IPS DF 4.7 (cell line): ENCODE measurements at regions not wholly inside any gene's neighbourhood (a gene's known extent, or its start where the extent isn't known, plus 50 kb on each side); places are given as distances from the start of the nearest gene placed in this dataset.
"Not testable (repeated sequence)": the region's sequence is repeated elsewhere in the genome, so short reads cannot be mapped to it uniquely, and the experiment has no call there.

Source experiments
- DNase-seq: peaks from one replicate; pipeline ENCODE4 v3.0.0-alpha.2; 2013; ENCODE audit warnings: low spot score; ENCODE audit errors: extremely low read depth

DNA sequence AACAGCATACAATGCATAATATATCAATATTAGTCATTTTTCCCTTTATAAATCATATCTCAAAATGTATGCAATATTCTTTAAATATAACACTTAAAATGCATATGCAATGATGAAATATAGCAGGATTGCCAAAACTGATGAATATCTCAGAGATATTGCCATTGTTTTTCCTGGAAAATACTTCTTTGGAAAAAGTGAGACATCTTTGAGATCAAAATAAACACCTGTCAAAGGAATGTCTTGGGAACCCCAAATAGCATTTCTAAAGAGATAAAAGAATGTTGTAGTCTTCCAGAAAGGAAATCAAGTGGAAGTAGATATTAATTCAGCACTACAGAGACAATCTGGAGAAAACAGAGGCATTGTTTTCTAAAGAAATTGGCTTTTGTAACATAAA is 457.8 kb upstream of the UBE2E2 start:
- no peak for DNase-seq

DNA sequence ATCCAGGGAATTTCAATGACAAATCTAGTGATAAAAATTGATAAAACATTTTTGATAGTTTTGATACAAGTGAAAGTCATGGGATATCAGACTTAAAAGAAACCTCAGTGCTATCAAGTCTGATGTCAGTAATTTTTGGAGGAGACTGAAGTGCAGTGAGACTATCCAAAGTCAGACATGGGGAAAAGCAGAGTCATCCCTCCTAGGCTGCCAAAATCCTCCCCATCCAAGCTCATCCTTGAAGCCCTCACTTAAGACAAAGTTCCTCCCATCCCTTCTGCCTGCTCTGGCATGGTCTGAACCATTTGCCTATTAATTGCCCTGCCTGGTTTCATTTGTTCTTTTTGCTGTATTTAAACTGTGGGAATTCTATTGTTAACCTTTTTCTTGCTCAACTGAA is 456.9 kb upstream of the UBE2E2 start:
- DNase-seq, result no peak

DNA sequence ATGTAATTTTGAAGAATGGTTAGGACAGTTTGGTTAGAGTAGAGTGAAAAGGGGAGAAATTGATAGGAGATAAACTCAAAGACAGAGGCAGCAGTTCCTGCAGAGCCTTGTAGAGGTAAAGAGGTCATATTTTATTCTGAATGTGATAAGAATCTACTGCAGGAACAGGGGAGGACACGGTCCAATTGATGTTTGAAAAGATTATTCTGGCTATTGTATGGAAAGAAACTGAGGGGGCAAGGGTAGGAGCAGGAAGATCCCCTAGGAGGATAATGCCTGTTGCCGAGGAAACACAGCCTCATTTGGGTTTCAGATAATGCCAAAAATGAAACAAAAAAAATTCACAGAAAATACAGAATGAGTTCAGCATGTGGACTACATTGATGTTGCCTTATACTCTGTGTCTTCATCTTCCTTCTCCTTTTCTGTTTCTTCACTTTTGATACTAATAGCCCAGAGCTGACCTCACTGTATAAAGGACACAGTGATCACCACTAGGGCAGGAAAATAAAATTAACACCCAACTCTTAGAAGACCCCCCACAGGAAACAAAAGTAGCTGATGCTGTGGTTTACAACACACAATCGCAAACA is 454.6 kb upstream of the UBE2E2 start:
- DNase-seq, result no peak

GRCh38 chr3:22759636-22760310 is 443.4 kb upstream of the UBE2E2 start:
- DNase-seq, result no peak

DNA sequence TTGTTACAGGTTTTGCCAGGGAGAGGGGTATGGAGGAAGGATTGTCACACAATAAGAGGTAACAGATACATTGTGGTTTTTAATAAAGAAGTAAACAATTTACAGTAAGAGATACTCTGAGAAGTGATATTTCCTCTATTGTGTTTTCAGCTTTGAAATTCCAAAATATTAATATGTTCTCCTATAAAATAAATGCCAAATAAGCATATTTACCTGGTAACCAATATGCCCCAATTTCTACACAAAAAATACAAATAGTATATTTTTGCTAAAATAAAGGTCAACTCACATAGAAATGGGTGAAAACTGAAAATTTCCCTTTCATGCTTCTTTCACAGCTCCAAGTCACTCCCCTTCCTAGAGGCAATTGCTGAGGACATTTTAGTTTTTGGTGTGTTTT is 437.4 kb upstream of the UBE2E2 start:
- DNase-seq, result no peak

- DNase-seq, result no peak
These were observed 425.3 kb upstream of the UBE2E2 start for GRCh38 chr3:22777834-22778233.

GRCh38 chr3:22779737-22780136 is 423.4 kb upstream of the UBE2E2 start:
- no peak for DNase-seq

- DNase-seq, result no peak
These were observed 410.6 kb upstream of the UBE2E2 start for GRCh38 chr3:22792533-22792932.

DNA sequence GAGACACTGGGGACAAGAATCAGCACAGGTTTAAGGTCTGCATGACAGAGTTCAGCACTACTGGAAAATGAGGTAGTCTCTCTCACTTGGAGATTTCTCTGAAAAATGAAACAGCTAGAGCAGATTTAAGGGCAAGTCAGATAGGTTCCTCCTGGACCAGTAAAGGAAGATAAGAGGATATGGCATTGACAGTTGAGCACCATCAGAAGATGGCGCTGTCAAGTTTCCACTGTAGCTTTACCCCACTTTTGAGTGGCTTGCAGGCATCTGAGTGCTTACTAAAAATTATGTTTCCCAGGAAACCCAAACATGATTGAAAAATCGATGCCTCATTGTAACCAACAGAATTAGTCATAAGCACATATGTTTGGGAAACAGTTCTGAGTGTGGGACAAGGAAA is 407.2 kb upstream of the UBE2E2 start:
- no peak for DNase-seq

GRCh38 chr3:22798461-22798860 is 404.7 kb upstream of the UBE2E2 start:
- no peak for DNase-seq

DNA sequence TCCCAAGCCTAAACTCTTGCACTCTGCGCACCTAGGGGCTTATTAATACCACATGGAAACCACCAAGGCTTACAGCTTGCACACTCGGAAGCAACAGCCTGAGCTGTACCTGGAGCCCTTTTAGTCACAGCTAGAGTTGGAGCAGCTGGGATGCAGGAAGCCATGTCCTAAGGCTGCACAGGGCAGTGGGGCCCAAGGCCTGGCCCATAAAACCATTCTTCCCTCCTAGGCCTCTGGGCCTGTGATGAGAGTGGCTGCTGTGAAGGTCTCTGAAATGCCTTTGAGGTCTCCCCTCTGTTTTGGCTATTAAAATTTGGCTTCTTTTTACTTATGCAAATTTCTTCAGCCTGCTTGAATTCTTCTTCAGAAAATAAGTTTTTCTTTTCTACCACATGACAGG is 383.9 kb upstream of the UBE2E2 start:
- no peak for DNase-seq

- no peak for DNase-seq
These were observed 368.1 kb upstream of the UBE2E2 start for GRCh38 chr3:22835041-22835440.

- no peak for DNase-seq
These were observed 367.0 kb upstream of the UBE2E2 start for GRCh38 chr3:22836131-22836530.

DNA sequence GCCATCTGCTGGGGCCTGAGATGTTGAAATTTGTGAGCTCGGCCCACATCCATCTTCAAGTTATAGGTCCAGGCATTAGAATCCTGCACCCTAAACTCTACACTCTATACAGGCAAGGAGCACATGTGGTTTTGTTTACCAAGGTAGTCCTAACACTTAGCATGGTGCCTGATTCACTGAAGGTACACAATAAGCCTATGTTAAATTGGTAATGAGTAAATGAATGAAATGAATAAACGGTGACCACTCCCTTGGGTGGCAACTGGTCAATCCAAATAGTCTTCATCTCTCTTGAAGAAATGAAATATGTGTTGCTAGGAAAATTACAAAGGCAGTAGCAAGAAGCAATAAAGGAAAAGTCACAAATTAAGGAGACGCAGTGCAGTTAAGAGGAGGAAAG is 359.3 kb upstream of the UBE2E2 start:
- no peak for DNase-seq

DNA sequence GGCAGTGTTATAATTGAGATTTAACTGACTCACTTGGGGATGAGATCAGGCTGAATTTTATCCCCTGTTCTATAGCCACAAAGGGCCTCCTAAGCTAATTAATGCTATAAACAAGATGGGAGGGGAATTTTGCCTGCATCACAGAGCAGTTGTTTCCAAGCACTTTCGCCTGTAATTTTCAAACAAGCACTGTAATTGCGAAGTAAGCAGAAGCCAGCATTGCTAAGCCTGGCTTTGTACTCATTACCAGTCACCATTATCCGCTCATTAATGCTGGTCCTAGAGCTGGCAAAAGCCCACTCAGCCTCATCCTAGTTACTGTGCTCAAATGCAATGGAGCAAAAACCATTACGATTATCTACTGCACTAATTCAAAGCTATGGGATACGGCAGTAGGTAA is 356.6 kb upstream of the UBE2E2 start:
- DNase-seq, result no peak

- DNase-seq, result not testable (repeated sequence)
These were observed 353.5 kb upstream of the UBE2E2 start for GRCh38 chr3:22849583-22849982.

DNA sequence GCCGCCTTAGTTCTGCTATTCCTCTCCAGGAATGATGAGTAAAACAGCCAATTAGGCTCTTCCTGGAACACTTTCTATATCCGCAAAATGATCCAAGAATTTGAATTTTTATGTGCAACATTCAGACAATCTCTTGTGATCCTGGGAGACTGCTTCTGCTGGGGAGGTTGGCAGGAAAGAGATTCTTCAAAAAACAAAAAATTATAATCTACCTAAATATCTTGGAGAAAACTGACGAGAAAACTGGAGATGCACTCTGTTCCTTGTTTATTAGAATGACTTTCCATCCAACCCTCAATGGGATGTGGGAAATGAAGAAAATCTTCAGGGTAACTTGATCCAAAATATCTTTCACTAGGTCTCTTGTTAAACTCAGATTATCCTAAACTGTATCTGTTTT is 346.3 kb upstream of the UBE2E2 start:
- DNase-seq, result no peak

- no peak for DNase-seq
These were observed 344.6 kb upstream of the UBE2E2 start for GRCh38 chr3:22858486-22858885.

DNA sequence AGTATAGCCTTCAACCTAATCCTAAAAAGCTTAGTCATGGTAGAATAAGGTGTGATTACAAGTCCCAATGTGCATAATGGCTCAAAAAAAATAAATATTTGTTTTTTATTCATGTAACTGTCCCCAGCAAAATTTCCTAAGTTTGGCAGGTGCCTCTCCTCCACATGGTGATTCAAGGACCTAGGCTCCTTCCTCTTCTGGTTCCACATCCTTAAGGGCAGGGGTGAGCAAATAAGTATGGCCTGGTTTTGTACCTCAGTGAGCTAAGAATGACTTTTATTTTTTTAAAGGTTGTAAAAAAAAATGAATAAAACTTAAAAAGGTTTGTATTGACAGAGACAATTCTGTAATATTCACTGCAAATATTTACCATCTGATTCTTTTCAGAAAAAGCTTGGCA is 343.5 kb upstream of the UBE2E2 start:
- no peak for DNase-seq

- DNase-seq, result no peak
These were observed 341.7 kb upstream of the UBE2E2 start for GRCh38 chr3:22861426-22861825.

DNA sequence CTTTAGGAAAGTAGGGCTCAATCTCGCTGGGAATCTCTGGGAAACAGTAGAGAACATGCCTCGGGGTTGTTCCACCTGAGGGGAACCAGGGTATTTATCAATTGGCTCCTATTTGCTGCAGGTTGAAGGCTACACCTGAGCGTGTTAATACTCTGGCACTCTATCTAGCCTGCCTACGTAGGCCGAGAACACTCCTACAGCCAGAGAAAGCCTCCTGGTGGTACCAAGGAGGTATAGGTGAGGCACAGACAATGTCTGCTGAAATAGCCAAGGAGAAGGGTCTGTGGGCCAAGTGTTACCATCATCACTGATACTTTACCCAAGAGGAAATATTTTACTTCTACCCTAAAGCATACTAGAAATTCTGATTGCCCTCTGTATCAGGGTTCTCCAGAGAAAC is 341.0 kb upstream of the UBE2E2 start:
- peak; percentile 30 for DNase-seq

DNA sequence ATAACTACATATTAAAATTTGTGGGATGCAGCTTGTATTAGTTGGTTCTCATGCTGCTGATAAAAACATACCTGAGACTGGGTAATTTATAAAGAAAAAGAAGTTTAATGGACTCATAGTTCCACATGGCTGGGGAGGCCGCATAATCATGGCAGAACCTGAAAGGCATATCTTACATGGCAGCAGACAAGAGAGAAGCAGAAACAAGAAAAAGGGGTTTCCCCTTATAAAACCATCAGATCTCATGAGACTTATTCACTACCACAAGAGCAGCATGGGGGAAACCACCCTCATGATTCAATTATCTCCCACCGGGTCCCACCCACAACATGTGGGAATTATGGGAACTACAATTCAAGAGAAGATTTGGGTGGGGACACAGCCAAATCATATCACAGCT is 320.3 kb upstream of the UBE2E2 start:
- DNase-seq, result not testable (repeated sequence)

GRCh38 chr3:22885039-22885438 is 318.1 kb upstream of the UBE2E2 start:
- no peak for DNase-seq
